Skin epidermis (tissue), 12 donors: ENCODE measurements at regions not wholly inside any gene's neighbourhood (a gene's known extent, or its start where the extent isn't known, plus 50 kb on each side); places are given as distances from the start of the nearest gene placed in this dataset.

Source experiments
- H3K27ac ChIP-seq, 21 experiments: fragments of 200-600 bp; sonication (generic) in 11 of 21; one replicate each; pipeline ENCODE4 v1.5.0; 2020; ENCODE audit warnings: mild to moderate bottlenecking in 3 of 21, inconsistent platforms in 2 of 21, moderate library complexity in 2 of 21
- H3K4me3 ChIP-seq, 7 experiments: fragments of 200-600 bp; sonication (generic) in 2 of 7; one replicate each; pipeline ENCODE4 v1.5.0; 2020; ENCODE audit warnings: inconsistent platforms in 2 of 7, mild to moderate bottlenecking in 2 of 7, moderate library complexity in 1 of 7

DNA sequence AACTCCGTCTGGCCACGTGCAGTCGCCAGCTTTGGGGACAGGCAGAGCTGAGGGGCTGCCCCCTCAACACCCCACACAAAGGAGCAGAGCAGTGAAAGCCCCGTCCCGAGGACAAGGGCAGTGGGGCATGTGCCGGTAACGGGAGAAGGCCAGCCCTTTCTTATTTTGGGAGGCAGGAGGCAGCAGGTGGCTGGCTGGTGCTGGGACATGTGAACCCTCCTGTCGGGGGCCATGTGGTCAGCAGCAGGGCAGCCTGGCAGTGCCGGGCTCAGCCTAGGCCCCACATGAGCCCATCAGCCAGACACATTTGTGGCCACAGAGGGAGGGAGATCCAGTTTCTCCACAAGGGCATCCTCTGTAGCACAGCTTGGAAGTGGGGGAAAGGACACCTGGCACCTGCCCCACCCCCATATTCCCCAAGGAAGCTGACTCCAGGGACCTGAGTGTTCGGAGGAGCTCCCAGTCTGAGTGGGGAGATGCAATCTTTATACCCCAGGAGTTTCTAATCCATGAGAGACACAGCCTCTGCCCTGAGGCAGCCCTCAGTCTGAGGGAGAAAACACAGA lies 137.6 kb downstream of the MRPL14 start:
- H3K27ac ChIP-seq: no peak overlapping the region
- no peak overlapping the region for H3K4me3 ChIP-seq

DNA sequence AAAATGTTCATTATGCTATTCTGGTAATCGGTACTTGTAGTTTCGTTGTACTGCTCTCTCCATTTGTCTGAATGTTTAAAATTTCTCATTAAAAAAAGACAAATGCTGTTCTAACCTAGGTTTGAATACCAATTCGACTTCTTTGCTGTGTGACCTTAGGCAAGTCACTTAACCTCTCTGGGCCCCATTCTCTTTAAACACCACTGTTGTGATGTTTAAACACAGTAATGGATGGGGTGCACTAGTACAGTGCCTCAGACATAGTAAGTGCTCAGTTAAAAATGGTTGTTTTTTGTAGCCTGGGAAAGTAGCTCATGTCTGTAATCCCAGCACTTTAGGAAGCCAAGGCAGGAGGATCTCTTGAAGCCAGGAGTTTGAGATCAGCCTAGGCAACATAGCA lies 138.5 kb downstream of the MRPL14 start:
- Histone ChIP-seq H3K27ac (no peak overlapping the region), H3K4me3 (no peak overlapping the region)

DNA sequence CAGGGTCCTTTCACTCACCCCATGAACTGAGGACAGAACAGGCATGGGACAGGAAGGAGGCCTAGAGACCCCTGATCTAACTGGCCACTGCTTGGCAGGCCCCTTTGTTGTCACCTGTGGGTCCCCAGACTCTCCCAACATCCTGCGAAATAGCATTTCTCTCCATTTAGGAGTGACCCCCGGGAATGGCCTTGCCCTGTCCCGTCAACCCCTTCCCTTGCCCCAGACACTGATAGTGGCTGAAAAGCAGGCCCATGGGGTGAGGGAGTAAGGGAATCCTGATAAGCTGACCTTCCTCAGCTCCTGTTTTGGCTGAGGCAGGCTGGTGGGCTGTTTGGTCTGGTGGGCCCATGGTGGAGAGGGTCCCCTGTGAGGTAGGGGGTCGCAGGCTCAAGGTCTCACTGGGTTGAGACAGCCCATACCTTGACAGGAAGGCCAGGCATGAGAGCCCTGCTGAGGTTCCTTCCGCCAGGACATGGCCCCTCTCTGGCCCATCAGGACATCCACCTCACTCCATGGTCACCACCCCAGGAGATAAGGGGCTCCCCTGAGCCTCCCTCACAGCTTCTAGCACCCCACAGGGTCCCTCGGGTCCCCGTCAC lies 139.3 kb downstream of the MRPL14 start:
- no peak overlapping the region for H3K4me3 ChIP-seq
- no peak overlapping the region for H3K27ac ChIP-seq

- Histone ChIP-seq H3K27ac (no peak overlapping the region), H3K4me3 (no peak overlapping the region)
These were observed 141.0 kb downstream of the MRPL14 start for GRCh38 chr6:43986177-43986825.

GRCh38 chr6:43985329-43985728 lies 141.9 kb downstream of the MRPL14 start:
- Histone ChIP-seq H3K4me3 (no peak overlapping the region), H3K27ac (no peak overlapping the region)

GRCh38 chr6:43984442-43985321 lies 142.6 kb downstream of the MRPL14 start:
- no peak overlapping the region for H3K27ac ChIP-seq
- H3K4me3 ChIP-seq: no peak overlapping the region

GRCh38 chr6:43983632-43984031 lies 143.6 kb downstream of the MRPL14 start:
- Histone ChIP-seq H3K27ac (no peak overlapping the region), H3K4me3 (no peak overlapping the region)

- H3K27ac ChIP-seq: no peak overlapping the region
- no peak overlapping the region for H3K4me3 ChIP-seq
These were observed 144.1 kb downstream of the MRPL14 start for GRCh38 chr6:43983191-43983590.

- Histone ChIP-seq H3K27ac (no peak overlapping the region), H3K4me3 (no peak overlapping the region)
These were observed 145.1 kb downstream of the MRPL14 start for GRCh38 chr6:43982084-43982625.

GRCh38 chr6:43981363-43981990 lies 145.8 kb downstream of the MRPL14 start:
- no peak overlapping the region for H3K4me3 ChIP-seq
- no peak overlapping the region for H3K27ac ChIP-seq

DNA sequence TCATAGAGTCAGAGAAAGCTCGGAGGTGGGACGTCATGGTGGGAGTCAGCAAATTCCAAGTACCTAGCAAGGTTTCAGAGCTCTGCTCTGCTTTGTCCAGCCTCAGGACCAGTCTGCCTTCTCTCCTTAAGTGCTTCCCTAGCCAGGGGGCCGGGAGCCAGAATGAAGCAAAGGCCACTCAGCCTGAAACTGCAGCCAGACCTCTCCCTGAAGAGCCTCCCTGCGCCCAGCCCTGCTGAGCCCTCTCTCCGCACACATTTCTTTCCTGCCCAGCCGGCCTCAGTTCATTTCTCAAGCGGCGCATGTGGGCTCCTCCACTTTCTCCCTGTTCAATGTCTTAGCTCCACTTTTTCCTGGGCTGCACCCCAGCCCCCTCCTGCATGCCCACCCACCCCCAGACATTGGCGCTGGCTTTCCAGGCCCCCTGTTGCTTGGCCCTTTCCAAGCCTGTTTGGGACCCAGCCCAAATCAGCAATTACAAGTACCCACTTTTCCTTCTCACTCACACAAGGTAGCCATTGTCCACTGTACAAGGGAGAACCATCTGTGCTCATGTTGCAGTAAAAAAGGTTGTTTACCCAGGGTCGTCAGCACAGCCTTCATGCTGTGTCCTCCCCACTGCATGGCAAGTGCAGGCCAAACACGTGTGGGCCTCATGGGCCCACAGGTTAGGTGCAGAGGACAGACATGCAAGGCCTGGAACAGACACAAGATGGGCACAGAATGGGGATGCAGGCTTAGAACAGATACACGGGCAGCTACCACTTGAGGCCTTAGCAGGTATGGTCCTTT lies 147.1 kb downstream of the MRPL14 start:
- Histone ChIP-seq H3K27ac (no peak overlapping the region), H3K4me3 (no peak overlapping the region)

GRCh38 chr6:43979525-43979924 lies 147.7 kb downstream of the MRPL14 start:
- Histone ChIP-seq H3K4me3 (no peak overlapping the region), H3K27ac (no peak overlapping the region)

- Histone ChIP-seq H3K27ac (no peak overlapping the region), H3K4me3 (no peak overlapping the region)
These were observed 148.5 kb downstream of the MRPL14 start for GRCh38 chr6:43978473-43979346.

DNA sequence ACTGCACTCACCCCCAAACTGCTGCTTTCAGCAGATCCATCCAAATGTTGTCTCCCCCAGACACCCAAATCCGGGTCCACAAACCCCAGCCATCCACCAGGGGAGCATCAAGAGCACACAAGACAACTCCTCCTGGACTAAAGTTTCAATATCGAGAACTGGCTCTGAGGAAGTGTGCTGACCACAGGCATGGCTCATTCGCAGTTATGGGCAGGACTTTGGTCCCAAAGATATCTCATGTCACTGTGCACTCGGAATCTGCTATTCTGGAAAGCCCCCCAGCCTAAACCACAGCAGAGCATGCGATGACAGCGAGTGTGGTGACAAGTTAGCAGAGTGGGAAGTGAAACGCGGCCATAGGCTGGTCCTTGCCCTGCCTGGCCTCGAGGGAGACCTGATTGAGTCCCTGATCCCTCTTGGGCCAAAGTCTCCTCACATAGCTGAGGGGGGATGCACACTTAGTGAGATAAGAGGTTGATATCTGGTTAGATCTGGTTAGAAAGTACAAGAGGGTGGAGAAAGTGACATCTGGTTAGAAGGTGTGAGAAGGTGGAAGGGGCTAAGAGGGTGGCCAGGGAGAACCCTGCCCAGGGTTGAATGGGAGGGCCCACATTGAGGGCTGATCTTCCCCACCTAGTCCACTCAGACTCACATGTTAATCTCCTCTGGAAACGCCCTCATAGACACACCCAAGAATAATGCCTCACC lies 149.7 kb downstream of the MRPL14 start:
- Histone ChIP-seq H3K27ac (no peak overlapping the region), H3K4me3 (no peak overlapping the region)

DNA sequence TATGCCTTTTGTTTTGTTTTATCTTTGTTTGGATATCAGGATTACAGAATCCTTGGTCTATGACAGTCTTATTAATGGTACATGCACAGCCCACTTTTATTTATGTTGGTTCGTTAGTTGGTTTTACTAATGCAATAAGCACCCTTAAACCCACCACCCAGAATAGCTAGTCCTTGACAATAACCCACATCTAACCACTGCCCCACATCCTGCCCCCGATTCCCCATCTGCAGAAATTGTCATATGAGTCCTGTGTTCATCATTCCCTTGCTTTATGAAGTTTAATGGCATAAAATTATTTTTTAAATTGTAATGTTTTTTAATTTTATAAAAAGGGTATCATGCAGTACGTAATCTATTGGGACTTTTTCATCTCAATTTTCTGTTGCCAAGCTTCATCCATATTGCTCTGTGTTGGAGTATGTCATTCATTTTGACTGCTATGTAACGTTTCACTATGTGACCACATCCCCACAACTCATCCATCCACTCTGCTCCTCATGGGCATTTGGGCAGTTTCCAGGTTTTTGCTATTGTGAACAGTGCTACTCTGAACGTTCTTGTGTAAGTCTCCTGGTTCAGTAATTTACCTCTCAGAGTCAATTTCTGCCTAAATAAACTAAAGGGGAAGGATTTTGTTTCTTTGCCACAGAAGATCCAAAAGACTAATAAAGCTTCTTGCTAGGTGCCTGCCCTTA lies 150.4 kb downstream of the MRPL14 start:
- no peak overlapping the region for H3K4me3 ChIP-seq

DNA sequence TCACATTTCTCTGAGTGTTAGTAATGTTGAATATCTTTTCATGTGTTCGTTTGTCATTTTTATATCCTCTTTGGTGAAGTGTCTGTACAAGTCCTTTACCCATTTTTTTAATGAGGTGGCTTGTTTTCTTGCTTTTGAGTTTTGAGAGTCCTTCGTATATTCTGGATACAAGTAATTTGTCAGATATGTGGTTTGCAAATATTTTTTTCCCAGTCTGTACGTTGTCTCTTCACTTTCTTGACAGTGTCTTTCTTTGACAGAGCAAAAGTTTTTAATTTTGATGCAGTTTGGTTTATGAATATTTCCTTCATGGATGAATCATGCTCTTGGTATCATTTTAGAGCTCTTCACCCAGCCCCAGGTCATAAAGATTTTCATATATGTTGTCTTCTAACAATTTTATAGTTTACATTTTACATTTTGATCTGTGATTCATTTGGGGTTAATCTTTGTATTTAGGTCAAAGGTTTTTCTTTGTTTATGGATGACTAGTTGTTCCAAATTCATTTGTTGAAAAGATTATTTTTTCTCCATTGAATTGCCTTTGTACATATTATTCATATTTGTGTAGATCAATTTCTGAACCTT lies 152.5 kb downstream of the MRPL14 start:
- Histone ChIP-seq H3K4me3 (no peak overlapping the region), H3K27ac (no peak overlapping the region)

More for the DNA sequence above, 150.4 kb downstream of the MRPL14 start:
- no peak overlapping the region for H3K27ac ChIP-seq

DNA sequence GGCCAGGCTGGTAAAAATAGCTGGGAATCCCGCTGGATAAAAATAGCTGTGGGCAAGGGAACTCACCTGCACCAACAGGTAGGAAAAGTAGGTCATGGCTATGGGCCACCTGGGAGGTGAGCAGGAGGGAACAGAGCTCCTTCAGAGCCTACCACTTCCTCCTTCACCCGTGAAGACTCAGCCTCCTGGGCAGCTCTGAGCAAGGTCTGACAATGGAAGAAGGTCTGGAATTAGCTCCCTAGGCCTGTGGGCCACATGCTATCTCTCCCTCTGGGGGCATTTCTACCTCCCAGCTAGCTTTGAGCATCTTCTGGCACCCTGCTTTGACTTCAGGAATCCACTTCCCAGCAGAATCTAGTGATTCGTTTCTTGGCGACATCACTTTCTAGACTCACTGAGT lies 153.9 kb downstream of the MRPL14 start:
- peak overlapping the region in 3 of 21 experiments; percentile 15 to 53 (median 43) for H3K27ac ChIP-seq
- H3K4me3 ChIP-seq: no peak overlapping the region
